ENCODE measurements at regions not wholly inside any gene's neighbourhood (a gene's known extent, or its start where the extent isn't known, plus 50 kb on each side); places are given as distances from the start of the nearest gene placed in this dataset.

DNA sequence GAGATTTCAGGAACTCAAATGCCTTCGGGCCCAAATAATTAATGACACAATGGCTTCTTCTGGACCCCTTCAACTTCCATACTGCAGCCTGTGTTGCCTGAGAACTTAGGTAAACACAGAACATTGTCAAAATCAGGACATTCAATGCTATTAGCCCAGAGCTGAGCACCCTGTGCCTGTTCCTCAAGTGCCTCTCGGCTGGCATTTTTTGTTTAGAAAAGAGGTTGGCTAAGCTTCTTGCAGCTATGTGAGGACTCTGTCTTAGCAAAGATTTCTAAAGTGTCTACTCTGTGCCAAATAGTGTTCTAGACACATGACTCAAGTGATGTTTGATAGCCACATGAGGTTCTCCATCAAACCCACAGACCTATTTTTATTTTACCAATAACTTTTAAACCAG is 289.3 kb upstream of the ARID1B start:
- TF ChIP-seq POLR2A (IDR thresholded peaks at IDR 0.05; ENCODE audit: low read length) = no peak
- no peak for TF ChIP-seq GATA1 (IDR thresholded peaks at IDR 0.05; ENCODE audit: low read depth, low read length)
